Osteocyte (in vitro differentiated cells): ENCODE measurements at regions not wholly inside any gene's neighbourhood (a gene's known extent, or its start where the extent isn't known, plus 50 kb on each side); places are given as distances from the start of the nearest gene placed in this dataset.

Source experiments
- DNase-seq: peaks from one replicate; pipeline ENCODE4 v3.0.0; 2021; ENCODE audit warnings: mixed read lengths; ENCODE audit not compliant: unreplicated experiment; ENCODE audit errors: extremely low spot score
- H3K27ac Mint-ChIP-seq: one replicate; pipeline ENCODE4 v1.8.0; 2021; ENCODE audit warnings: mild to moderate bottlenecking, mixed read lengths; ENCODE audit not compliant: unreplicated experiment
- H3K27me3 Mint-ChIP-seq: one replicate; pipeline ENCODE4 v1.8.0; 2021; ENCODE audit warnings: mixed read lengths; ENCODE audit not compliant: unreplicated experiment
- H3K36me3 Mint-ChIP-seq: one replicate; pipeline ENCODE4 v1.8.0; 2021; ENCODE audit warnings: mixed read lengths; ENCODE audit not compliant: unreplicated experiment
- H3K4me1 Mint-ChIP-seq: one replicate; pipeline ENCODE4 v1.8.0; 2021; ENCODE audit warnings: mixed read lengths; ENCODE audit not compliant: unreplicated experiment
- H3K4me3 Mint-ChIP-seq: one replicate; pipeline ENCODE4 v1.8.0; 2021; ENCODE audit warnings: mild to moderate bottlenecking, moderate library complexity, mixed read lengths; ENCODE audit not compliant: unreplicated experiment
- H3K9me3 Mint-ChIP-seq: one replicate; pipeline ENCODE4 v1.8.0; 2021; ENCODE audit warnings: mixed read lengths; ENCODE audit not compliant: unreplicated experiment
- TF ChIP-seq, protein P1 (sequence below): fragments of 200-600 bp; sonication (generic); IDR thresholded peaks from 2 replicates; pipeline ENCODE4 v1.5.0; 2021; ENCODE audit warnings: antibody characterized with exemption, mild to moderate bottlenecking, moderate library complexity

GRCh38 chr6:105593805-105594671, 191.2 kb upstream of the PREP start:
- no peak for DNase-seq
- Mint-ChIP-seq H3K4me3 (no peak overlapping the region), H3K27me3 (no peaks in the 10 kb centered on the region), H3K4me1 (peaks cover 33% of the 10 kb centered on the region), H3K9me3 (no peaks in the 10 kb centered on the region), H3K27ac (no peak overlapping the region), H3K36me3 (no peaks in the 10 kb centered on the region)
- TF ChIP-seq, protein P1, sequence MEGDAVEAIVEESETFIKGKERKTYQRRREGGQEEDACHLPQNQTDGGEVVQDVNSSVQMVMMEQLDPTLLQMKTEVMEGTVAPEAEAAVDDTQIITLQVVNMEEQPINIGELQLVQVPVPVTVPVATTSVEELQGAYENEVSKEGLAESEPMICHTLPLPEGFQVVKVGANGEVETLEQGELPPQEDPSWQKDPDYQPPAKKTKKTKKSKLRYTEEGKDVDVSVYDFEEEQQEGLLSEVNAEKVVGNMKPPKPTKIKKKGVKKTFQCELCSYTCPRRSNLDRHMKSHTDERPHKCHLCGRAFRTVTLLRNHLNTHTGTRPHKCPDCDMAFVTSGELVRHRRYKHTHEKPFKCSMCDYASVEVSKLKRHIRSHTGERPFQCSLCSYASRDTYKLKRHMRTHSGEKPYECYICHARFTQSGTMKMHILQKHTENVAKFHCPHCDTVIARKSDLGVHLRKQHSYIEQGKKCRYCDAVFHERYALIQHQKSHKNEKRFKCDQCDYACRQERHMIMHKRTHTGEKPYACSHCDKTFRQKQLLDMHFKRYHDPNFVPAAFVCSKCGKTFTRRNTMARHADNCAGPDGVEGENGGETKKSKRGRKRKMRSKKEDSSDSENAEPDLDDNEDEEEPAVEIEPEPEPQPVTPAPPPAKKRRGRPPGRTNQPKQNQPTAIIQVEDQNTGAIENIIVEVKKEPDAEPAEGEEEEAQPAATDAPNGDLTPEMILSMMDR = no peak

DNA sequence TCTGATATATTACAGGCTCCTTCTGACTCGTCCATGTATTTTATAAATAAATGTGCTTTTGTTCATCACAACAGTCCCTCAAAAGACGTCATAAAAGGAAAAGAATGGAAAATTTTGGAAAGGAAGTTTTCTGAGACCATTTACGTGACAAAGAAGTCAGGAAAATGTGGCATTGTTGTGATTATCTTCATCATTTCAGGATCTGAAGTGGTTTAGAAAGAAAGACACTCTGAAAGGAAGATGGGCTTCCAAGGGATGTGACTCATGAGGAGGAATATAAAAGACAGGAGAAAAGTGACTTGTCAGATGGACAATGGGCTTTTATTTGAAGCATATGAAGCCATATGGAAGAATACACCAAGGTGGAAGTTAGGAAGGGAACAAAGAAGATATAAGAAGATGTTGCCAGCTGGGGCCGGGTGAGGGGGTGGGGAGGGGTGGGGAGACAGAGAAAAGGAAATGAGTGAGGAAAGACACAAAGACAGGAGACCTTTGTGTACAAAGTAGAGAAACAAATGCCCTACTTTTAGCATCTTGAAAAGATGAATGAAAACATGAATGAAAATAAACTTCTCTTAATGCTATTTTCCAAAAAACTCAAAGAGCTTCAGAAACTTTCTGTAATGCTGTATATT, 190.3 kb upstream of the PREP start:
- Mint-ChIP-seq H3K36me3 (no peaks in the 10 kb centered on the region), H3K27me3 (no peaks in the 10 kb centered on the region), H3K9me3 (no peaks in the 10 kb centered on the region), H3K4me1 (peaks cover 36% of the 10 kb centered on the region), H3K4me3 (no peak overlapping the region), H3K27ac (no peak overlapping the region)
- TF ChIP-seq, protein P1 = no peak
- DNase-seq = no peak

DNA sequence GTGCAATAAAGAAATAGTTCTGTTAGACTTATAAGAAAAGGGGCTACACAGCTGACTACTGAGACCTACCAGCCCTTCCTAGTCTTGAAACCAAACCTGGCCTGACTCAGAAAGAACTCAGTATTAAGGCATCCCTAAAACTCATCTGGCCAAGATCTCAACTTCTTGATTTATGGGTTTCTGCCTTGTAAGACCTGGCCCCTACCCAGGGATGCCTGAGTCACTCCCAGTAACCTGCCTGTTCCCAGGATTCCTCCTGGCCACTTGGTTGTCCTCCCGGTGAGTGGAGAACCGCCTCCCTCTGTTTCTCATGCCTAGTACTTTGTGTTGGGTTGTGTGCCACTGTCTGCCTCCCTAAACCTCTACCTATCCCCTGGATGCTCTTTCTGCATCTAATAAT, 189.4 kb upstream of the PREP start:
- H3K4me3 Mint-ChIP-seq = no peak overlapping the region
- peaks cover 40% of the 10 kb centered on the region for H3K4me1 Mint-ChIP-seq
- H3K27me3 Mint-ChIP-seq = no peaks in the 10 kb centered on the region
- H3K9me3 Mint-ChIP-seq = no peaks in the 10 kb centered on the region
- TF ChIP-seq, protein P1 = no peak
- H3K27ac Mint-ChIP-seq = no peak overlapping the region
- DNase-seq = no peak
- no peaks in the 10 kb centered on the region for H3K36me3 Mint-ChIP-seq

DNA sequence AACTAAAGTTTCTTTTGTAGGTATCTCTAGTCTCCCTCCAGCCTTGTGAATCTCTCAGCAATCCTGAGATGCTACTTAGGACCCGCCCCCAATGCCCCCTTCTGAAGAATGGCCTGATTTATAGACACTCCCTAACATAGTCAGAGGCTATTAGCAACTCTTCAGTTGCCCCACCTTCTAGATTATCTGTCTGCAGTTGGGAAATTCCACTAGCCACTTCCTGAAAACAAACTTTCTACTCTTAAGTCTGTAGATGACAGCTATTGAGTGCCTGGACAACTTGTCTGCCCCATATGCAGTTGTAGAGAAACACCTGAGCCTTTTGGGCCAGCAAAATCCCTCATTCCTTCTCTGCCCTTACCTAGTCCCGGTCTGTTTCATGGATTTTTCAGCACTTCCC, 188.2 kb upstream of the PREP start:
- TF ChIP-seq, protein P1 = no peak
- H3K4me1 Mint-ChIP-seq = peaks cover 41% of the 10 kb centered on the region
- no peak overlapping the region for H3K27ac Mint-ChIP-seq
- no peak overlapping the region for H3K4me3 Mint-ChIP-seq
- no peaks in the 10 kb centered on the region for H3K27me3 Mint-ChIP-seq
- no peak for DNase-seq
- no peaks in the 10 kb centered on the region for H3K36me3 Mint-ChIP-seq
- H3K9me3 Mint-ChIP-seq = no peaks in the 10 kb centered on the region

- TF ChIP-seq, protein P1 = no peak
These were observed 185.3 kb upstream of the PREP start for GRCh38 chr6:105588123-105588710.

More at GRCh38 chr6:105588123-105588710, 185.3 kb upstream of the PREP start:
- no peaks in the 10 kb centered on the region for H3K9me3 Mint-ChIP-seq
- H3K27me3 Mint-ChIP-seq = no peaks in the 10 kb centered on the region
- no peak overlapping the region for H3K27ac Mint-ChIP-seq
- DNase-seq = no peak
- no peaks in the 10 kb centered on the region for H3K36me3 Mint-ChIP-seq
- H3K4me3 Mint-ChIP-seq = no peak overlapping the region
- peaks cover 28% of the 10 kb centered on the region for H3K4me1 Mint-ChIP-seq
